ENCODE measurements at regions not wholly inside any gene's neighbourhood (a gene's known extent, or its start where the extent isn't known, plus 50 kb on each side); places are given as distances from the start of the nearest gene placed in this dataset.

GRCh38 chr6:82030301-82030700, 217.2 kb downstream of the IBTK start:
- H3K9me3 ChIP-seq: no peaks in the 10 kb centered on the region
- no peaks in the 10 kb centered on the region for H3K27me3 ChIP-seq
- DNase-seq (no peak), ATAC-seq (ENCODE audit: low FRiP score in 2 of 2) (no peak)
- H3K36me3 ChIP-seq: no peaks in the 10 kb centered on the region
- 63 to 69% methylated on average over 2 of the region's 2 CpGs for WGBS, 2 donors
- no peaks in the 10 kb centered on the region for H3K4me1 ChIP-seq
- no peak overlapping the region for H3K27ac ChIP-seq
- H3K4me3 ChIP-seq: no peak overlapping the region
- no peak for TF ChIP-seq POLR2A (IDR thresholded peaks at IDR 0.05)
- no peak for TF ChIP-seq POLR2AphosphoS5 (IDR thresholded peaks at IDR 0.05)
- no peak for TF ChIP-seq EP300 (IDR thresholded peaks at IDR 0.05)
- TF ChIP-seq CTCF (IDR thresholded peaks at IDR 0.05): no peak

- H3K36me3 ChIP-seq: no peaks in the 10 kb centered on the region
- no peak for TF ChIP-seq POLR2AphosphoS5 (IDR thresholded peaks at IDR 0.05)
- TF ChIP-seq POLR2A (IDR thresholded peaks at IDR 0.05): no peak
- TF ChIP-seq EP300 (IDR thresholded peaks at IDR 0.05): no peak
- TF ChIP-seq CTCF (IDR thresholded peaks at IDR 0.05): no peak
- H3K27me3 ChIP-seq: no peaks in the 10 kb centered on the region
- WGBS, 2 donors: 90 to 96% methylated on average over 1 of the region's 1 CpG
- DNase-seq: no peak
- no peaks in the 10 kb centered on the region for H3K4me1 ChIP-seq
- no peak for ATAC-seq (ENCODE audit: low FRiP score in 2 of 2)
- H3K4me3 ChIP-seq: no peak overlapping the region
- H3K27ac ChIP-seq: no peak overlapping the region
- no peaks in the 10 kb centered on the region for H3K9me3 ChIP-seq
Observed at GRCh38 chr6:82025271-82025670, 222.3 kb downstream of the IBTK start.

- H3K4me1 ChIP-seq: peaks cover 0 to 2% (median 0%) of the 10 kb centered on the region in 4 donors
- DNase-seq: no peak
- peak; percentile 51 to 55 for ATAC-seq (ENCODE audit: low FRiP score in 2 of 2)
- no peaks in the 10 kb centered on the region for H3K9me3 ChIP-seq
- no peaks in the 10 kb centered on the region for H3K27me3 ChIP-seq
- no peaks in the 10 kb centered on the region for H3K36me3 ChIP-seq
- TF ChIP-seq POLR2A (IDR thresholded peaks at IDR 0.05) (no peak), CTCF (IDR thresholded peaks at IDR 0.05) (no peak), EP300 (IDR thresholded peaks at IDR 0.05) (no peak), POLR2AphosphoS5 (IDR thresholded peaks at IDR 0.05) (no peak)
- H3K4me3 ChIP-seq: no peak overlapping the region
- H3K27ac ChIP-seq: no peak overlapping the region
- WGBS, 2 donors: 78 to 82% methylated on average over 2 of the region's 2 CpGs
Observed at GRCh38 chr6:82022614-82023129, 224.9 kb downstream of the IBTK start.

GRCh38 chr6:82017773-82018172, 229.8 kb downstream of the IBTK start:
- Histone ChIP-seq H3K36me3 (no peaks in the 10 kb centered on the region), H3K4me3 (no peak overlapping the region), H3K9me3 (no peaks in the 10 kb centered on the region), H3K4me1 (peaks cover 0 to 31% (median 10%) of the 10 kb centered on the region in 4 donors), H3K27ac (no peak overlapping the region), H3K27me3 (no peaks in the 10 kb centered on the region)
- DNase-seq (no peak), ATAC-seq (ENCODE audit: low FRiP score in 2 of 2) (no peak)
- TF ChIP-seq POLR2A (IDR thresholded peaks at IDR 0.05): no peak
- TF ChIP-seq CTCF (IDR thresholded peaks at IDR 0.05): no peak
- no peak for TF ChIP-seq POLR2AphosphoS5 (IDR thresholded peaks at IDR 0.05)
- no peak for TF ChIP-seq EP300 (IDR thresholded peaks at IDR 0.05)
- WGBS, 2 donors: 82 to 86% methylated on average over 3 of the region's 3 CpGs

GRCh38 chr6:82017288-82017687, 230.3 kb downstream of the IBTK start:
- Histone ChIP-seq H3K36me3 (no peaks in the 10 kb centered on the region), H3K9me3 (no peaks in the 10 kb centered on the region), H3K4me1 (peaks cover 0 to 31% (median 10%) of the 10 kb centered on the region in 4 donors), H3K27ac (peak overlapping the region in 1 of 4 donors; percentile 68), H3K27me3 (no peaks in the 10 kb centered on the region), H3K4me3 (no peak overlapping the region)
- peak; percentile 61 to 84 for ATAC-seq (ENCODE audit: low FRiP score in 2 of 2)
- peak in 1 of 2 donors; percentile 42 for DNase-seq
- TF ChIP-seq EP300 (IDR thresholded peaks at IDR 0.05) (no peak), CTCF (IDR thresholded peaks at IDR 0.05) (no peak), POLR2AphosphoS5 (IDR thresholded peaks at IDR 0.05) (no peak), POLR2A (IDR thresholded peaks at IDR 0.05) (no peak)

Data from upper lobe of left lung (tissue), 6 donors.